ENCODE measurements at regions not wholly inside any gene's neighbourhood (a gene's known extent, or its start where the extent isn't known, plus 50 kb on each side); places are given as distances from the start of the nearest gene placed in this dataset.

GRCh38 chr7:68800316-68800715, 798.0 kb upstream of the AUTS2 start:
- H3K27me3 ChIP-seq, result no peaks in the 10 kb centered on the region
- no peak overlapping the region for H3K27ac ChIP-seq
- WGBS, 2 donors, result 70 to 78% methylated on average over 4 of the region's 4 CpGs
- DNase-seq, result no peak
- H3K4me3 ChIP-seq, result no peak overlapping the region
- H3K4me1 ChIP-seq, result no peaks in the 10 kb centered on the region
- TF ChIP-seq EP300 (IDR thresholded peaks at IDR 0.05) (no peak), POLR2A (IDR thresholded peaks at IDR 0.05) (no peak), POLR2AphosphoS5 (IDR thresholded peaks at IDR 0.05) (no peak)
- TF ChIP-seq, protein P1, sequence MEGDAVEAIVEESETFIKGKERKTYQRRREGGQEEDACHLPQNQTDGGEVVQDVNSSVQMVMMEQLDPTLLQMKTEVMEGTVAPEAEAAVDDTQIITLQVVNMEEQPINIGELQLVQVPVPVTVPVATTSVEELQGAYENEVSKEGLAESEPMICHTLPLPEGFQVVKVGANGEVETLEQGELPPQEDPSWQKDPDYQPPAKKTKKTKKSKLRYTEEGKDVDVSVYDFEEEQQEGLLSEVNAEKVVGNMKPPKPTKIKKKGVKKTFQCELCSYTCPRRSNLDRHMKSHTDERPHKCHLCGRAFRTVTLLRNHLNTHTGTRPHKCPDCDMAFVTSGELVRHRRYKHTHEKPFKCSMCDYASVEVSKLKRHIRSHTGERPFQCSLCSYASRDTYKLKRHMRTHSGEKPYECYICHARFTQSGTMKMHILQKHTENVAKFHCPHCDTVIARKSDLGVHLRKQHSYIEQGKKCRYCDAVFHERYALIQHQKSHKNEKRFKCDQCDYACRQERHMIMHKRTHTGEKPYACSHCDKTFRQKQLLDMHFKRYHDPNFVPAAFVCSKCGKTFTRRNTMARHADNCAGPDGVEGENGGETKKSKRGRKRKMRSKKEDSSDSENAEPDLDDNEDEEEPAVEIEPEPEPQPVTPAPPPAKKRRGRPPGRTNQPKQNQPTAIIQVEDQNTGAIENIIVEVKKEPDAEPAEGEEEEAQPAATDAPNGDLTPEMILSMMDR (IDR thresholded peaks at IDR 0.05), result no peak
- no peaks in the 10 kb centered on the region for H3K36me3 ChIP-seq
- no peak for ATAC-seq (ENCODE audit: low FRiP score in 2 of 2)
- H3K9me3 ChIP-seq, result peaks cover 0 to 3% (median 0%) of the 10 kb centered on the region in 4 donors

GRCh38 chr7:68805159-68805558, 793.1 kb upstream of the AUTS2 start:
- no peaks in the 10 kb centered on the region for H3K36me3 ChIP-seq
- ATAC-seq (ENCODE audit: low FRiP score in 2 of 2) (peak in 1 of 2 donors; percentile 42), DNase-seq (no peak)
- peaks cover 0 to 3% (median 0%) of the 10 kb centered on the region in 4 donors for H3K9me3 ChIP-seq
- no peak overlapping the region for H3K27ac ChIP-seq
- H3K4me1 ChIP-seq, result no peaks in the 10 kb centered on the region
- H3K27me3 ChIP-seq, result no peaks in the 10 kb centered on the region
- WGBS, 2 donors, result 87 to 94% methylated on average over 5 of the region's 5 CpGs
- H3K4me3 ChIP-seq, result no peak overlapping the region
- TF ChIP-seq, protein P1 (IDR thresholded peaks at IDR 0.05), result no peak
- TF ChIP-seq POLR2AphosphoS5 (IDR thresholded peaks at IDR 0.05) (no peak), EP300 (IDR thresholded peaks at IDR 0.05) (no peak), POLR2A (IDR thresholded peaks at IDR 0.05) (no peak)

- DNase-seq (no peak), ATAC-seq (ENCODE audit: low FRiP score in 2 of 2) (peak in 1 of 2 donors; percentile 50)
- H3K9me3 ChIP-seq, result peaks cover 0 to 3% (median 0%) of the 10 kb centered on the region in 4 donors
- no peaks in the 10 kb centered on the region for H3K4me1 ChIP-seq
- H3K4me3 ChIP-seq, result no peak overlapping the region
- 85 to 89% methylated on average over 2 of the region's 2 CpGs for WGBS, 2 donors
- no peaks in the 10 kb centered on the region for H3K27me3 ChIP-seq
- H3K36me3 ChIP-seq, result no peaks in the 10 kb centered on the region
- TF ChIP-seq EP300 (IDR thresholded peaks at IDR 0.05), result no peak
- TF ChIP-seq, protein P1 (IDR thresholded peaks at IDR 0.05), result no peak
- no peak for TF ChIP-seq POLR2AphosphoS5 (IDR thresholded peaks at IDR 0.05)
- no peak for TF ChIP-seq POLR2A (IDR thresholded peaks at IDR 0.05)
- H3K27ac ChIP-seq, result no peak overlapping the region
These were observed 790.6 kb upstream of the AUTS2 start for GRCh38 chr7:68807666-68808065.

DNA sequence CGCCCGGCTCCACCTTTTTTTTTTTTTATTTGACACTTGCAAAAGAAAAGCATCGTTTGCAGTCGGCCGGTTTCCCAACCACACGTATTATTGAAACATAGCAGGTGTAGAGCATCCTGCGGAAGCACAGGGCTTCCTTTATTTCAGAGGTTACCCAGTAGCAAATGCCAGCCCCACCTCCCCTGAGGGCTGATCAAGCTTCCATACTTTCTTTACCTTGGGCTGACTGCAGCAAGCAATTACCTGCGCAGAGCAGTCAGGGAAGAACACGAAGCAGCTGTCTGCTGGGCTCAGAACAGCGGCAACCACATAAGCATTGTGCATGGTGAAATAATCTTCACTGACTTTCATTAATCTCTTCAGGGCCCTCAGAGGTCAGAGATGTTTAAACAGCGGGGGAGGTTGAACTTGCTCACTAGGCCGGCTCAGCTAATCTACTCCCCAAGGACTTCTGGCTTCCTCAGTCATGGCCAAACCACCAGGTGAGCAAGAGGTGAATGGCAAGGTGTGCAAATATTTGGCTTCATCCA, 784.7 kb upstream of the AUTS2 start:
- H3K36me3 ChIP-seq, result no peaks in the 10 kb centered on the region
- WGBS, 2 donors, result 42 to 55% methylated on average over 12 of the region's 12 CpGs
- no peak for ATAC-seq (ENCODE audit: low FRiP score in 2 of 2)

More for the DNA sequence above, 784.7 kb upstream of the AUTS2 start:
- peak in 1 of 2 donors; percentile 24 for DNase-seq
- no peak overlapping the region for H3K4me3 ChIP-seq
- H3K27me3 ChIP-seq, result no peaks in the 10 kb centered on the region
- no peak for TF ChIP-seq EP300 (IDR thresholded peaks at IDR 0.05)
- TF ChIP-seq POLR2A (IDR thresholded peaks at IDR 0.05), result no peak
- TF ChIP-seq, protein P1 (IDR thresholded peaks at IDR 0.05), result no peak
- no peaks in the 10 kb centered on the region for H3K9me3 ChIP-seq
- H3K27ac ChIP-seq, result no peak overlapping the region
- H3K4me1 ChIP-seq, result no peaks in the 10 kb centered on the region
